Vagina (tissue), 2 donors: ENCODE measurements at regions not wholly inside any gene's neighbourhood (a gene's known extent, or its start where the extent isn't known, plus 50 kb on each side); places are given as distances from the start of the nearest gene placed in this dataset.

Experiments
- DNase-seq, 2 donors: peaks; one replicate each; pipeline ENCODE4 v3.0.0-alpha.2; 2017; ENCODE audit errors: extremely low spot score in 2 of 2
- H3K27ac ChIP-seq: fragments of 200-600 bp; sonication (generic); one replicate; pipeline ENCODE4 v1.5.1; 2019
- H3K27me3 ChIP-seq: fragments of 200-600 bp; sonication (generic); one replicate; pipeline ENCODE4 v1.5.1; 2019
- H3K36me3 ChIP-seq, 2 donors: fragments of 200-600 bp; sonication (generic); one replicate each; pipeline ENCODE4 v1.5.1; 2017 to 2019
- H3K4me1 ChIP-seq: fragments of 200-600 bp; sonication (generic); one replicate; pipeline ENCODE4 v1.5.1; 2019
- H3K4me3 ChIP-seq, 2 donors: fragments of 200-600 bp; sonication (generic); 1 replicate in 1 of 2; 2 replicates in 1 of 2; pipeline ENCODE4 v1.5.1; 2016 to 2019
- H3K9me3 ChIP-seq: fragments of 200-600 bp; sonication (generic); one replicate; pipeline ENCODE4 v1.5.1; 2019
- CTCF ChIP-seq, 3 experiments: fragments of 450-650 bp in 2 of 3; fragments of 200-600 bp in 1 of 3; sonication (generic) in 1 of 3; IDR thresholded peaks; one replicate each; pipeline ENCODE4 v1.5.1; 2017 to 2019; ENCODE audit warnings: antibody characterized with exemption in 3 of 3, mild to moderate bottlenecking in 2 of 3, moderate library complexity in 2 of 3
- POLR2A ChIP-seq, 2 donors: fragments of 450-650 bp; IDR thresholded peaks; one replicate each; pipeline ENCODE4 v1.6.1; 2017; ENCODE audit warnings: antibody characterized with exemption in 2 of 2, mild to moderate bottlenecking in 2 of 2, moderate library complexity in 2 of 2
- POLR2AphosphoS5 ChIP-seq, 2 donors: sonication (generic); formaldehyde crosslinking; IDR thresholded peaks; one replicate each; pipeline ENCODE4 v1.9.0; 2017; ENCODE audit warnings: antibody characterized with exemption in 2 of 2, mild to moderate bottlenecking in 2 of 2, low read depth in 1 of 2; ENCODE audit not compliant: insufficient read depth in 1 of 2
- intact Hi-C: fragments of 100-400 bp; cut with DNase I; formaldehyde crosslinking; loops from one replicate; pipeline ENCODE4 v1.15.1; 2023

GRCh38 chr18:34039201-34039600 is 185.5 kb downstream of the NOL4 start:
- Histone ChIP-seq H3K4me1 (no peaks in the 10 kb centered on the region), H3K27ac (no peak overlapping the region), H3K36me3 (no peaks in the 10 kb centered on the region), H3K9me3 (no peaks in the 10 kb centered on the region), H3K4me3 (no peak overlapping the region), H3K27me3 (no peaks in the 10 kb centered on the region)
- intact Hi-C loops: no loop called here
- no peak for DNase-seq
- TF ChIP-seq CTCF (IDR thresholded peaks at IDR 0.05): no peak
- no peak for TF ChIP-seq POLR2AphosphoS5 (IDR thresholded peaks at IDR 0.05; ENCODE audit: insufficient read depth in 1 of 2, low read depth in 1 of 2)
- no peak for TF ChIP-seq POLR2A (IDR thresholded peaks at IDR 0.05)

GRCh38 chr18:34038086-34038485 is 186.6 kb downstream of the NOL4 start:
- intact Hi-C loops: no loop called here
- TF ChIP-seq POLR2A (IDR thresholded peaks at IDR 0.05) (no peak), POLR2AphosphoS5 (IDR thresholded peaks at IDR 0.05; ENCODE audit: insufficient read depth in 1 of 2, low read depth in 1 of 2) (no peak), CTCF (IDR thresholded peaks at IDR 0.05) (no peak)
- H3K27me3 ChIP-seq: no peaks in the 10 kb centered on the region
- no peaks in the 10 kb centered on the region for H3K9me3 ChIP-seq
- no peak overlapping the region for H3K27ac ChIP-seq
- H3K4me1 ChIP-seq: no peaks in the 10 kb centered on the region
- H3K4me3 ChIP-seq: no peak overlapping the region
- no peaks in the 10 kb centered on the region for H3K36me3 ChIP-seq
- no peak for DNase-seq

- H3K27me3 ChIP-seq: no peaks in the 10 kb centered on the region
- intact Hi-C loops: no loop called here
- H3K36me3 ChIP-seq: no peaks in the 10 kb centered on the region
- DNase-seq: no peak
- no peak overlapping the region for H3K27ac ChIP-seq
- H3K4me3 ChIP-seq: no peak overlapping the region
- H3K9me3 ChIP-seq: no peaks in the 10 kb centered on the region
- H3K4me1 ChIP-seq: no peaks in the 10 kb centered on the region
- no peak for TF ChIP-seq POLR2A (IDR thresholded peaks at IDR 0.05)
- TF ChIP-seq CTCF (IDR thresholded peaks at IDR 0.05): no peak
- TF ChIP-seq POLR2AphosphoS5 (IDR thresholded peaks at IDR 0.05; ENCODE audit: insufficient read depth in 1 of 2, low read depth in 1 of 2): no peak
These were observed 190.7 kb downstream of the NOL4 start for GRCh38 chr18:34033968-34034367.

- no peak overlapping the region for H3K27ac ChIP-seq
- no peaks in the 10 kb centered on the region for H3K27me3 ChIP-seq
- intact Hi-C loops: no loop called here
- no peak for DNase-seq
- H3K4me3 ChIP-seq: no peak overlapping the region
- no peaks in the 10 kb centered on the region for H3K4me1 ChIP-seq
- no peaks in the 10 kb centered on the region for H3K36me3 ChIP-seq
- TF ChIP-seq POLR2AphosphoS5 (IDR thresholded peaks at IDR 0.05; ENCODE audit: insufficient read depth in 1 of 2, low read depth in 1 of 2): no peak
- no peak for TF ChIP-seq POLR2A (IDR thresholded peaks at IDR 0.05)
- no peak for TF ChIP-seq CTCF (IDR thresholded peaks at IDR 0.05)
- H3K9me3 ChIP-seq: no peaks in the 10 kb centered on the region
These were observed 192.9 kb downstream of the NOL4 start for GRCh38 chr18:34031810-34032209.

- no peak overlapping the region for H3K27ac ChIP-seq
- TF ChIP-seq POLR2A (IDR thresholded peaks at IDR 0.05) (no peak), CTCF (IDR thresholded peaks at IDR 0.05) (no peak), POLR2AphosphoS5 (IDR thresholded peaks at IDR 0.05; ENCODE audit: insufficient read depth in 1 of 2, low read depth in 1 of 2) (no peak)
- H3K4me1 ChIP-seq: no peaks in the 10 kb centered on the region
- H3K4me3 ChIP-seq: no peak overlapping the region
- DNase-seq: no peak
- no peaks in the 10 kb centered on the region for H3K36me3 ChIP-seq
- intact Hi-C loops: no loop called here
- H3K27me3 ChIP-seq: no peaks in the 10 kb centered on the region
- H3K9me3 ChIP-seq: no peaks in the 10 kb centered on the region
These were observed 196.4 kb downstream of the NOL4 start for GRCh38 chr18:34028324-34028723.
